HepG2 (cell line): ENCODE measurements at regions not wholly inside any gene's neighbourhood (a gene's known extent, or its start where the extent isn't known, plus 50 kb on each side); places are given as distances from the start of the nearest gene placed in this dataset.

Experiments used
- ATAC-seq: fragments of 200-7000 bp; cut with Tn5 transposase; 3 replicates; pipeline ENCODE4 v1.9.1; 2020; ENCODE audit warnings: mild to moderate bottlenecking, moderate library complexity
- BruUV-seq: library from RNA; stranded (reverse); fragments of 400-500 nt; replicated peaks from 2 replicates; lab custom pipeline; 2021; lab: Mats Ljungman, UMichigan
- CTCF ChIA-PET: fragments of 300-600 bp; formaldehyde crosslinking; extraction: SDS; loops from one replicate; lab custom pipeline; 2021; ENCODE audit warnings: low total read pairs, inconsistent platforms, low intra/inter-chr PET ratio; lab: Yijun Ruan, JAX
- POLR2A ChIA-PET: fragments of 350-600 bp; sonication (Branson Sonifier 250); formaldehyde crosslinking; loops from one replicate; lab custom pipeline; 2020; ENCODE audit warnings: antibody characterized with exemption, inconsistent platforms; lab: Yijun Ruan, JAX
- DNase-seq: peaks from one replicate; pipeline ENCODE4 v3.0.0-alpha.2; 2015; ENCODE audit warnings: low spot score
- FAIRE-seq: peaks from 3 replicates; lab custom pipeline; 2011; peaks lifted over from hg19 to GRCh38; lab: Jason Lieb, UNC
- H2AFZ ChIP-seq: one replicate; pipeline ENCODE4 v1.6.1; 2011; ENCODE audit warnings: low read length, inconsistent platforms
- H3K27ac ChIP-seq: fragments of 300-600 bp; 3 replicates; pipeline ENCODE4 v1.8.0; 2011; ENCODE audit warnings: mixed run types, mild to moderate bottlenecking, mixed read lengths, low read length, inconsistent platforms; ENCODE audit not compliant: insufficient read depth; ENCODE audit errors: extremely low read length
- H3K27me3 ChIP-seq, 2 experiments: fragments of 200-600 bp in 1 of 2; 2 replicates in 1 of 2; 3 replicates in 1 of 2; pipeline versions ENCODE4 v1.6.0 to v1.8.0; 2011; ENCODE audit warnings: low read length in 2 of 2, mild to moderate bottlenecking in 2 of 2, moderate library complexity in 2 of 2, inconsistent platforms in 1 of 2; ENCODE audit not compliant: insufficient read depth in 2 of 2, control insufficient read depth in 1 of 2
- H3K36me3 ChIP-seq, 2 experiments: fragments of 200-600 bp in 1 of 2; replicated peaks in 1 of 2; 2 replicates in 1 of 2; 3 replicates in 1 of 2; pipeline versions ENCODE4 v1.5.1 to v1.8.0; 2011; ENCODE audit warnings: low read length in 2 of 2, inconsistent platforms in 1 of 2; ENCODE audit not compliant: insufficient read depth in 2 of 2, control insufficient read depth in 1 of 2
- H3K4me1 ChIP-seq: 2 replicates; pipeline ENCODE4 v1.5.1; 2012; ENCODE audit warnings: low read length, inconsistent platforms; ENCODE audit not compliant: insufficient read depth
- H3K4me2 ChIP-seq: 2 replicates; pipeline ENCODE4 v1.6.0; 2011; ENCODE audit warnings: low read depth, low read length, inconsistent platforms
- H3K4me3 ChIP-seq, 3 experiments: fragments of 200-600 bp in 1 of 3; sonication (generic), shearing (Covaris generic) in 1 of 3; replicated peaks in 1 of 3; 2 replicates each; pipeline ENCODE4 v1.5.1; 2011 to 2016; ENCODE audit warnings: low read length in 3 of 3, inconsistent platforms in 2 of 3, low read depth in 2 of 3, mild to moderate bottlenecking in 2 of 3, control low read depth in 1 of 3, mixed read lengths in 1 of 3; ENCODE audit not compliant: insufficient read depth in 1 of 3
- H3K79me2 ChIP-seq: one replicate; pipeline ENCODE4 v1.6.1; 2011; ENCODE audit warnings: low read length, inconsistent platforms; ENCODE audit not compliant: insufficient read depth
- H3K9ac ChIP-seq: 2 replicates; pipeline ENCODE4 v1.6.0; 2011; ENCODE audit warnings: mild to moderate bottlenecking, low read depth, low read length, inconsistent platforms; ENCODE audit not compliant: insufficient read depth
- H3K9me3 ChIP-seq: 2 replicates; pipeline ENCODE4 v1.5.1; 2012; ENCODE audit warnings: mild to moderate bottlenecking, low read length
- H4K20me1 ChIP-seq: 2 replicates; pipeline ENCODE4 v1.6.0; 2011; ENCODE audit warnings: inconsistent platforms, mild to moderate bottlenecking, low read length, moderate library complexity; ENCODE audit not compliant: insufficient read depth
- GZF1 ChIP-seq: sonication (generic); formaldehyde crosslinking; IDR thresholded peaks from 2 replicates; pipeline ENCODE4 v1.5.1; 2020; ENCODE audit warnings: mild to moderate bottlenecking, missing genetic modification reagents
- HNRNPK ChIP-seq: fragments of 200-400 bp; formaldehyde crosslinking; IDR thresholded peaks from 2 replicates; pipeline ENCODE4 v1.6.1; 2018; ENCODE audit warnings: low read length, low read depth, moderate library complexity, mild to moderate bottlenecking; ENCODE audit not compliant: poor library complexity, severe bottlenecking
- MYC ChIP-seq: sonication (generic); formaldehyde crosslinking; IDR thresholded peaks from 2 replicates; pipeline ENCODE4 v1.9.0; 2021; ENCODE audit warnings: missing genetic modification reagents, borderline replicate concordance
- NR2F1 ChIP-seq, 2 experiments: fragments of 450-650 bp in 1 of 2; formaldehyde crosslinking in 1 of 2; IDR thresholded peaks; 2 replicates each; pipeline versions ENCODE4 v1.5.0 to v1.6.1; 2016 to 2020; ENCODE audit warnings: mild to moderate bottlenecking in 1 of 2, missing compliant biosample characterization in 1 of 2, missing genetic modification reagents in 1 of 2, moderate library complexity in 1 of 2
- SALL1 ChIP-seq: sonication (generic); formaldehyde crosslinking; IDR thresholded peaks from 2 replicates; pipeline ENCODE4 v1.8.0; 2022; ENCODE audit warnings: mild to moderate bottlenecking, missing genetic modification reagents
- SOX6 ChIP-seq, 2 experiments: fragments of 450-650 bp in 1 of 2; sonication (generic) in 1 of 2; formaldehyde crosslinking in 1 of 2; IDR thresholded peaks; 2 replicates each; pipeline versions ENCODE4 v1.4.0 to v1.6.1; 2017 to 2020; ENCODE audit warnings: antibody characterized with exemption in 1 of 2, mild to moderate bottlenecking in 1 of 2, missing genetic modification reagents in 1 of 2
- SYNCRIP ChIP-seq: fragments of 200-400 bp; formaldehyde crosslinking; IDR thresholded peaks from 2 replicates; pipeline ENCODE4 v1.6.1; 2018; ENCODE audit warnings: mild to moderate bottlenecking, low read depth, low read length; ENCODE audit not compliant: insufficient read depth
- TAF15 ChIP-seq: fragments of 200-400 bp; formaldehyde crosslinking; IDR thresholded peaks from one replicate; pipeline ENCODE4 v1.6.1; 2018; ENCODE audit warnings: mild to moderate bottlenecking, low read depth, low read length; ENCODE audit not compliant: poor library complexity, severe bottlenecking
- WIZ ChIP-seq: sonication (generic); formaldehyde crosslinking; IDR thresholded peaks from 2 replicates; pipeline ENCODE4 v1.5.1; 2020; ENCODE audit warnings: mild to moderate bottlenecking, missing genetic modification reagents
- XRCC5 ChIP-seq: fragments of 200-400 bp; formaldehyde crosslinking; optimal IDR thresholded peaks from 2 replicates; pipeline ENCODE3; 2017; ENCODE audit warnings: mild to moderate bottlenecking, low read length
- ZFYVE20 ChIP-seq: sonication (generic); formaldehyde crosslinking; IDR thresholded peaks from 2 replicates; pipeline ENCODE4 v1.8.0; 2023; ENCODE audit warnings: low read depth, mild to moderate bottlenecking, moderate library complexity, missing genetic modification reagents, borderline replicate concordance
- ZNF674 ChIP-seq: sonication (generic); formaldehyde crosslinking; IDR thresholded peaks from 2 replicates; pipeline ENCODE4 v1.5.0; 2020; ENCODE audit warnings: low read depth, mild to moderate bottlenecking, missing genetic modification reagents
- WGBS: methylation state at CpG from one replicate; pipeline ENCODE4 v1.1.6; 2017; ENCODE audit warnings: low lambda C conversion rate; 5-methylcytosine and 5-hydroxymethylcytosine counted together
- in situ Hi-C: cut with HindIII; loops from 2 replicates; pipeline ENCODE4 v1.10.0; 2017; ENCODE audit warnings: low pct_unique_long_range_greater_than_20kb; ENCODE audit not compliant: extremely low pct_ligation_motif_present
- intact Hi-C: fragments of 100-400 bp; cut with micrococcal nuclease; formaldehyde crosslinking; loops from one replicate; pipeline ENCODE4 v1.10.0; 2022; ENCODE audit not compliant: unreplicated experiment
- TF ChIP-seq, protein P1 (sequence below): IDR thresholded peaks from 2 replicates; pipeline ENCODE4 v1.6.1; 2018; ENCODE audit warnings: missing genetic modification reagents, mild to moderate bottlenecking, missing compliant biosample characterization
- TF ChIP-seq, protein P2 (sequence below): sonication (generic); formaldehyde crosslinking; IDR thresholded peaks from 2 replicates; pipeline ENCODE4 v1.8.1; 2023; ENCODE audit warnings: mild to moderate bottlenecking, missing genetic modification reagents
- TF ChIP-seq, protein P3 (sequence below): sonication (generic); formaldehyde crosslinking; IDR thresholded peaks from 2 replicates; pipeline ENCODE4; 2020; ENCODE audit warnings: missing genetic modification reagents, mild to moderate bottlenecking, borderline replicate concordance
- TF ChIP-seq, protein P4 (sequence below): sonication (generic); formaldehyde crosslinking; IDR thresholded peaks from 2 replicates; pipeline ENCODE4 v1.4.0; 2020; ENCODE audit warnings: low read depth, missing genetic modification reagents

DNA sequence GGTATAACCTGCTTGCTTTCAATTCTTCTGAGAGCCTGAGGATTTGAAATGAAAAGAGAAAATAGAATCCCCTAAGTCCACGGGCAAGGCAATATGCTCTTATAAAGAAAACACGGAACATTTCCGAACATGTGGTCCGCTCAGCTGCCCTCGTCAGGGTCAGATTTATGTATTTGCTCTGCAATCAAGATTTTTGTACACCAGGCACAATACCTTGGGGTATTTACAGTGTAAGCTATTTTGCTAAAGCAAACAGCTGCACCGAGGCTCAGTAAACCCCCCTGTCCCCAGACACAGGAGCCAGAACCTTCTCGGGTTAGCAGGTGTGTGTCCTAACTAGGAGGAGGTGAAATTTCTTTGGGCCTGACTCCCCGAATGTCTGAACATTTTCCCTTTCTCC is 155.8 kb upstream of the LRIG1 start:
- H3K4me2 ChIP-seq, result peak overlapping the region; percentile 58
- no peaks in the 10 kb centered on the region; a peak in 1 of 5 replicates for H3K27me3 ChIP-seq
- H3K27ac ChIP-seq, result no peak overlapping the region
- ATAC-seq (no peak; the same call in none of the 3 replicates), FAIRE-seq (no peak), DNase-seq (peak; percentile 3)
- no peak overlapping the region for H2AFZ ChIP-seq
- peaks cover 30% of the 10 kb centered on the region for H3K4me1 ChIP-seq
- no peaks in the 10 kb centered on the region for H4K20me1 ChIP-seq
- POLR2A ChIA-PET, result no interaction called here
- intact Hi-C loops (no loop called here), in situ Hi-C loops (no loop called here)
- BruUV-seq, result no TSS peak
- CTCF ChIA-PET, result no interaction called here
- no peaks in the 10 kb centered on the region for H3K9me3 ChIP-seq
- H3K9ac ChIP-seq, result peak overlapping the region; percentile 24; the same call in 1 of the 2 replicates
- 5% methylated on average over 8 of the region's 8 CpGs for whole genome bisulfite sequencing
- H3K4me3 ChIP-seq, result no peak overlapping the region
- H3K79me2 ChIP-seq, result no peaks in the 10 kb centered on the region
- no peaks in the 10 kb centered on the region for H3K36me3 ChIP-seq
- TF ChIP-seq WIZ (no peak), ZNF674 (CRISPR knock-in tag) (no peak), SYNCRIP (no peak), MYC (CRISPR knock-in tag) (no peak), NR2F1 (CRISPR knock-in tag; IDR thresholded peaks at IDR 0.05) (no peak), HNRNPK (no peak), TAF15 (no peak), SALL1 (CRISPR knock-in tag) (peak; percentile 46; the same call in 1 of the 2 replicates), XRCC5 (no peak), SOX6 (IDR thresholded peaks at IDR 0.05) (no peak), SOX6 (CRISPR knock-in tag; IDR thresholded peaks at IDR 0.05) (peak; percentile 45), ZFYVE20 (CRISPR knock-in tag) (no peak), GZF1 (CRISPR knock-in tag) (no peak)
- TF ChIP-seq, protein P1, sequence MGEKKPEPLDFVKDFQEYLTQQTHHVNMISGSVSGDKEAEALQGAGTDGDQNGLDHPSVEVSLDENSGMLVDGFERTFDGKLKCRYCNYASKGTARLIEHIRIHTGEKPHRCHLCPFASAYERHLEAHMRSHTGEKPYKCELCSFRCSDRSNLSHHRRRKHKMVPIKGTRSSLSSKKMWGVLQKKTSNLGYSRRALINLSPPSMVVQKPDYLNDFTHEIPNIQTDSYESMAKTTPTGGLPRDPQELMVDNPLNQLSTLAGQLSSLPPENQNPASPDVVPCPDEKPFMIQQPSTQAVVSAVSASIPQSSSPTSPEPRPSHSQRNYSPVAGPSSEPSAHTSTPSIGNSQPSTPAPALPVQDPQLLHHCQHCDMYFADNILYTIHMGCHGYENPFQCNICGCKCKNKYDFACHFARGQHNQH (CRISPR knock-in tag), result no peak
- TF ChIP-seq, protein P2, sequence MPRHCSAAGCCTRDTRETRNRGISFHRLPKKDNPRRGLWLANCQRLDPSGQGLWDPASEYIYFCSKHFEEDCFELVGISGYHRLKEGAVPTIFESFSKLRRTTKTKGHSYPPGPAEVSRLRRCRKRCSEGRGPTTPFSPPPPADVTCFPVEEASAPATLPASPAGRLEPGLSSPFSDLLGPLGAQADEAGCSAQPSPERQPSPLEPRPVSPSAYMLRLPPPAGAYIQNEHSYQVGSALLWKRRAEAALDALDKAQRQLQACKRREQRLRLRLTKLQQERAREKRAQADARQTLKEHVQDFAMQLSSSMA (CRISPR knock-in tag), result no peak
- TF ChIP-seq, protein P3, sequence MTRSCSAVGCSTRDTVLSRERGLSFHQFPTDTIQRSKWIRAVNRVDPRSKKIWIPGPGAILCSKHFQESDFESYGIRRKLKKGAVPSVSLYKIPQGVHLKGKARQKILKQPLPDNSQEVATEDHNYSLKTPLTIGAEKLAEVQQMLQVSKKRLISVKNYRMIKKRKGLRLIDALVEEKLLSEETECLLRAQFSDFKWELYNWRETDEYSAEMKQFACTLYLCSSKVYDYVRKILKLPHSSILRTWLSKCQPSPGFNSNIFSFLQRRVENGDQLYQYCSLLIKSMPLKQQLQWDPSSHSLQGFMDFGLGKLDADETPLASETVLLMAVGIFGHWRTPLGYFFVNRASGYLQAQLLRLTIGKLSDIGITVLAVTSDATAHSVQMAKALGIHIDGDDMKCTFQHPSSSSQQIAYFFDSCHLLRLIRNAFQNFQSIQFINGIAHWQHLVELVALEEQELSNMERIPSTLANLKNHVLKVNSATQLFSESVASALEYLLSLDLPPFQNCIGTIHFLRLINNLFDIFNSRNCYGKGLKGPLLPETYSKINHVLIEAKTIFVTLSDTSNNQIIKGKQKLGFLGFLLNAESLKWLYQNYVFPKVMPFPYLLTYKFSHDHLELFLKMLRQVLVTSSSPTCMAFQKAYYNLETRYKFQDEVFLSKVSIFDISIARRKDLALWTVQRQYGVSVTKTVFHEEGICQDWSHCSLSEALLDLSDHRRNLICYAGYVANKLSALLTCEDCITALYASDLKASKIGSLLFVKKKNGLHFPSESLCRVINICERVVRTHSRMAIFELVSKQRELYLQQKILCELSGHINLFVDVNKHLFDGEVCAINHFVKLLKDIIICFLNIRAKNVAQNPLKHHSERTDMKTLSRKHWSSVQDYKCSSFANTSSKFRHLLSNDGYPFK (CRISPR knock-in tag), result no peak
- TF ChIP-seq, protein P4, sequence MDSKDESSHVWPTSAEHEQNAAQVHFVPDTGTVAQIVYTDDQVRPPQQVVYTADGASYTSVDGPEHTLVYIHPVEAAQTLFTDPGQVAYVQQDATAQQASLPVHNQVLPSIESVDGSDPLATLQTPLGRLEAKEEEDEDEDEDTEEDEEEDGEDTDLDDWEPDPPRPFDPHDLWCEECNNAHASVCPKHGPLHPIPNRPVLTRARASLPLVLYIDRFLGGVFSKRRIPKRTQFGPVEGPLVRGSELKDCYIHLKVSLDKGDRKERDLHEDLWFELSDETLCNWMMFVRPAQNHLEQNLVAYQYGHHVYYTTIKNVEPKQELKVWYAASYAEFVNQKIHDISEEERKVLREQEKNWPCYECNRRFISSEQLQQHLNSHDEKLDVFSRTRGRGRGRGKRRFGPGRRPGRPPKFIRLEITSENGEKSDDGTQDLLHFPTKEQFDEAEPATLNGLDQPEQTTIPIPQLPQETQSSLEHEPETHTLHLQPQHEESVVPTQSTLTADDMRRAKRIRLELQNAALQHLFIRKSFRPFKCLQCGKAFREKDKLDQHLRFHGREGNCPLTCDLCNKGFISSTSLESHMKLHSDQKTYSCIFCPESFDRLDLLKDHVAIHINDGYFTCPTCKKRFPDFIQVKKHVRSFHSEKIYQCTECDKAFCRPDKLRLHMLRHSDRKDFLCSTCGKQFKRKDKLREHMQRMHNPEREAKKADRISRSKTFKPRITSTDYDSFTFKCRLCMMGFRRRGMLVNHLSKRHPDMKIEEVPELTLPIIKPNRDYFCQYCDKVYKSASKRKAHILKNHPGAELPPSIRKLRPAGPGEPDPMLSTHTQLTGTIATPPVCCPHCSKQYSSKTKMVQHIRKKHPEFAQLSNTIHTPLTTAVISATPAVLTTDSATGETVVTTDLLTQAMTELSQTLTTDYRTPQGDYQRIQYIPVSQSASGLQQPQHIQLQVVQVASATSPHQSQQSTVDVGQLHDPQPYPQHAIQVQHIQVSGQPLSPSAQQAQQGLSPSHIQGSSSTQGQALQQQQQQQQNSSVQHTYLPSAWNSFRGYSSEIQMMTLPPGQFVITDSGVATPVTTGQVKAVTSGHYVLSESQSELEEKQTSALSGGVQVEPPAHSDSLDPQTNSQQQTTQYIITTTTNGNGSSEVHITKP (CRISPR knock-in tag), result no peak
